ENCODE measurements at regions not wholly inside any gene's neighbourhood (a gene's known extent, or its start where the extent isn't known, plus 50 kb on each side); places are given as distances from the start of the nearest gene placed in this dataset.

GRCh38 chr15:61659566-61660190 is 400.6 kb downstream of the VPS13C start:
- no peak for TF ChIP-seq MAX (IDR thresholded peaks at IDR 0.05)
- TF ChIP-seq ZFX (IDR thresholded peaks at IDR 0.05), result no peak
- no peak for TF ChIP-seq CBX3 (IDR thresholded peaks at IDR 0.05; ENCODE audit: low read depth)
- TF ChIP-seq JUND (IDR thresholded peaks at IDR 0.05), result no peak
- no peak for TF ChIP-seq ELF1 (IDR thresholded peaks at IDR 0.05; ENCODE audit: borderline replicate concordance, low read depth)
- no peak for TF ChIP-seq EZH2phosphoT487 (IDR thresholded peaks at IDR 0.05; ENCODE audit: borderline replicate concordance)
- TF ChIP-seq SRF (IDR thresholded peaks at IDR 0.05; ENCODE audit: low read depth), result no peak
- TF ChIP-seq ATF3 (IDR thresholded peaks at IDR 0.05), result no peak
- no peak for TF ChIP-seq SIN3A (IDR thresholded peaks at IDR 0.05; ENCODE audit: low read depth)
- no peak for TF ChIP-seq EGR1 (IDR thresholded peaks at IDR 0.05; ENCODE audit: low read depth)
- Histone ChIP-seq H3K4me1 (ENCODE audit: control insufficient read depth in 1 of 2, insufficient read depth in 2 of 2, low read length in 2 of 2) (no peaks in the 10 kb centered on the region), H3K4me2 (ENCODE audit: low read length) (no peak overlapping the region), H2AFZ (ENCODE audit: low read depth, low read length, poor library complexity, severe bottlenecking) (no peak overlapping the region), H3K9me3 (ENCODE audit: control insufficient read depth in 1 of 2, insufficient read depth in 1 of 2, low read depth in 1 of 2, low read length in 2 of 2) (no peaks in the 10 kb centered on the region), H3K4me3 (replicated peaks in 1 of 2; ENCODE audit: low read depth in 1 of 2, low read length in 2 of 2) (no peak overlapping the region), H3K27me3 (ENCODE audit: insufficient read depth, low read length) (peaks cover 2% of the 10 kb centered on the region), H3K9me2 (ENCODE audit: insufficient read depth) (no peaks in the 10 kb centered on the region), H3K27ac (ENCODE audit: low read depth, low read length) (no peak overlapping the region), H3K79me2 (ENCODE audit: insufficient read depth, low read length) (no peaks in the 10 kb centered on the region), H3K36me3 (ENCODE audit: control insufficient read depth in 1 of 2, insufficient read depth in 2 of 2, low read length in 2 of 2) (no peaks in the 10 kb centered on the region), H3K9ac (ENCODE audit: low read length) (no peak overlapping the region), H4K20me1 (ENCODE audit: insufficient read depth) (no peaks in the 10 kb centered on the region)
- ATAC-seq (no peak), DNase-seq (ENCODE audit: low read depth, low spot score) (no peak)
- intact Hi-C loops (cut with micrococcal nuclease), result no loop called here
- no TSS peak for BruUV-seq (replicated peaks)
- POLR2A ChIA-PET, result no interaction called here
- CTCF ChIA-PET, result no interaction called here
- RAD21 ChIA-PET (ENCODE audit: low non-redundant PET in 1 of 2, low total read pairs in 2 of 2, uncharacterized antibody in 2 of 2, unreplicated experiment in 2 of 2), result no interaction called here

- H3K27me3 ChIP-seq (ENCODE audit: insufficient read depth, low read length), result no peaks in the 10 kb centered on the region; the same call in none of the 2 replicates
- no peaks in the 10 kb centered on the region for H3K9me2 ChIP-seq (ENCODE audit: insufficient read depth)
- no peaks in the 10 kb centered on the region for H3K9me3 ChIP-seq (ENCODE audit: control insufficient read depth in 1 of 2, insufficient read depth in 1 of 2, low read depth in 1 of 2, low read length in 2 of 2)
- no peak overlapping the region for H3K27ac ChIP-seq (ENCODE audit: low read depth, low read length)
- H3K4me3 ChIP-seq (replicated peaks in 1 of 2; ENCODE audit: low read depth in 1 of 2, low read length in 2 of 2), result no peak overlapping the region
- H3K4me2 ChIP-seq (ENCODE audit: low read length), result no peak overlapping the region
- H2AFZ ChIP-seq (ENCODE audit: low read depth, low read length, poor library complexity, severe bottlenecking), result no peak overlapping the region
- CTCF ChIA-PET, result no interaction called here
- RAD21 ChIA-PET (ENCODE audit: low non-redundant PET in 1 of 2, low total read pairs in 2 of 2, uncharacterized antibody in 2 of 2, unreplicated experiment in 2 of 2), result no interaction called here
- no peak for TF ChIP-seq SP1 (IDR thresholded peaks at IDR 0.05; ENCODE audit: low read depth)
- no peaks in the 10 kb centered on the region for H3K4me1 ChIP-seq (ENCODE audit: control insufficient read depth in 1 of 2, insufficient read depth in 2 of 2, low read length in 2 of 2)
- H4K20me1 ChIP-seq (ENCODE audit: insufficient read depth), result no peaks in the 10 kb centered on the region
- intact Hi-C loops (cut with micrococcal nuclease), result no loop called here
- DNase-seq (ENCODE audit: low read depth, low spot score) (no peak), ATAC-seq (no peak)
- H3K36me3 ChIP-seq (ENCODE audit: control insufficient read depth in 1 of 2, insufficient read depth in 2 of 2, low read length in 2 of 2), result no peaks in the 10 kb centered on the region
- no TSS peak for BruUV-seq (replicated peaks)
- no peak overlapping the region for H3K9ac ChIP-seq (ENCODE audit: low read length)
- POLR2A ChIA-PET, result no interaction called here
- H3K79me2 ChIP-seq (ENCODE audit: insufficient read depth, low read length), result no peaks in the 10 kb centered on the region
Observed at GRCh38 chr15:61657461-61657860, 402.8 kb downstream of the VPS13C start.
